ENCODE measurements at regions not wholly inside any gene's neighbourhood (a gene's known extent, or its start where the extent isn't known, plus 50 kb on each side); places are given as distances from the start of the nearest gene placed in this dataset.

DNA sequence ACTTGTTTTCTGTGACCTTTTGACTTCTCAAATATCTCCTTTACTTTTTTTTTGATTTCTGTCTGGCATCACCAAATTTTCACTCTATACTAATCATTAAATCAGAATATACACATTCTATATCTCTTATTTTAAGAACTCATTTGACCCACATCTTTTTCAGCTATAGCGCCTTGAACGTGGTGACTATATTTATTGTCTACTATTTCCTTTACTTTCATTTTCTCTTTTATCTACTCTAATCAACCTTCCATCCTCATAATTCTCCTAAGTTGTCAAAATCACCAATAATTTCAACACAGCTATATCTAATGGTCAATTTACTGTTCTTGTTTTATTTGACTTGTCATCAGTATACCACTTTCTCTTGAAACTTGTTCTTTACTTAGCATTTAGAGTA, 119.0 kb upstream of the CBLB start:
- no peak overlapping the region for H3K27ac ChIP-seq (replicated peaks)
- TF ChIP-seq SPI1 (IDR thresholded peaks at IDR 0.05; ENCODE audit: borderline replicate concordance, low read depth): no peak
- TF ChIP-seq, protein P1, sequence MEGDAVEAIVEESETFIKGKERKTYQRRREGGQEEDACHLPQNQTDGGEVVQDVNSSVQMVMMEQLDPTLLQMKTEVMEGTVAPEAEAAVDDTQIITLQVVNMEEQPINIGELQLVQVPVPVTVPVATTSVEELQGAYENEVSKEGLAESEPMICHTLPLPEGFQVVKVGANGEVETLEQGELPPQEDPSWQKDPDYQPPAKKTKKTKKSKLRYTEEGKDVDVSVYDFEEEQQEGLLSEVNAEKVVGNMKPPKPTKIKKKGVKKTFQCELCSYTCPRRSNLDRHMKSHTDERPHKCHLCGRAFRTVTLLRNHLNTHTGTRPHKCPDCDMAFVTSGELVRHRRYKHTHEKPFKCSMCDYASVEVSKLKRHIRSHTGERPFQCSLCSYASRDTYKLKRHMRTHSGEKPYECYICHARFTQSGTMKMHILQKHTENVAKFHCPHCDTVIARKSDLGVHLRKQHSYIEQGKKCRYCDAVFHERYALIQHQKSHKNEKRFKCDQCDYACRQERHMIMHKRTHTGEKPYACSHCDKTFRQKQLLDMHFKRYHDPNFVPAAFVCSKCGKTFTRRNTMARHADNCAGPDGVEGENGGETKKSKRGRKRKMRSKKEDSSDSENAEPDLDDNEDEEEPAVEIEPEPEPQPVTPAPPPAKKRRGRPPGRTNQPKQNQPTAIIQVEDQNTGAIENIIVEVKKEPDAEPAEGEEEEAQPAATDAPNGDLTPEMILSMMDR (IDR thresholded peaks at IDR 0.05; ENCODE audit: insufficient read depth, low read length): no peak
- no peak for TF ChIP-seq POLR2AphosphoS5 (IDR thresholded peaks at IDR 0.05; ENCODE audit: low read depth)
- no peak for TF ChIP-seq GABPA (IDR thresholded peaks at IDR 0.05; ENCODE audit: low read depth)
- H3K27me3 ChIP-seq (ENCODE audit: insufficient read depth, poor library complexity, severe bottlenecking): no peaks in the 10 kb centered on the region
- no peak for DNase-seq (ENCODE audit: low read depth in 1 of 2, low spot score in 1 of 2)
- no peak overlapping the region for H3K4me3 ChIP-seq (replicated peaks; ENCODE audit: insufficient read depth, low read length)

DNA sequence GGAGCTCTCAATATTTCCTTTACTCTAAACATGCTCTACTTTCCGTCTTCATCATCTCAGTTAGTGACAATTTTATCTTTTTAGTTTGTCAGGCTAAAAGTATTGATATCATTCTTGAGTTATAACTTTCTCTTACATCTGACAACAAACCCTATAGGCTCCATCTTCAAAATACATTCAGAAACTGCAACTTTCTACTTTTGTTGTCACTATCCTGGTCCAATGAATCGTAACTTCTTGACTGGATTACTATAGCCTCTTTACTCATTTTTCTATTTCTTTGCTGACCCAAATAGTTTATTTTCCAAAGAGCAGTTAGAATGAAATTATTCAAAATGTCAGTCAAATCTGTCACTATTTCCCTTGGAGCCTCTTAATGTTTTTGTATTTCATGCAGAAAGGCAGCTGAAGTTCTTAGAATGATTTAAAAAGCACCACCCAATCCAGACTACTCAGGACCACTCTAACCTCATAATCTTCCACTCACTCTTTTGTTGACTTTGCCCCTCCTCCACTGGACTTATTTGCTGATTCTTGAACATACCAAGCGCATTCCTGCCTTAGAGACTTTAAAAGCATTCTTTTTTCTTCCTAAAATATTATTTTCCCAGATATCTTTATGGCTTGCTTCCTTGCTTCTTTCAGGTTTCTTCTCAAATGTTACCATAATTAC, 119.9 kb upstream of the CBLB start:
- Histone ChIP-seq H3K4me3 (replicated peaks; ENCODE audit: insufficient read depth, low read length) (no peak overlapping the region), H3K27ac (replicated peaks) (no peak overlapping the region), H3K27me3 (ENCODE audit: insufficient read depth, poor library complexity, severe bottlenecking) (no peaks in the 10 kb centered on the region)
- TF ChIP-seq SPI1 (IDR thresholded peaks at IDR 0.05; ENCODE audit: borderline replicate concordance, low read depth): no peak
- no peak for TF ChIP-seq POLR2AphosphoS5 (IDR thresholded peaks at IDR 0.05; ENCODE audit: low read depth)
- TF ChIP-seq, protein P2, sequence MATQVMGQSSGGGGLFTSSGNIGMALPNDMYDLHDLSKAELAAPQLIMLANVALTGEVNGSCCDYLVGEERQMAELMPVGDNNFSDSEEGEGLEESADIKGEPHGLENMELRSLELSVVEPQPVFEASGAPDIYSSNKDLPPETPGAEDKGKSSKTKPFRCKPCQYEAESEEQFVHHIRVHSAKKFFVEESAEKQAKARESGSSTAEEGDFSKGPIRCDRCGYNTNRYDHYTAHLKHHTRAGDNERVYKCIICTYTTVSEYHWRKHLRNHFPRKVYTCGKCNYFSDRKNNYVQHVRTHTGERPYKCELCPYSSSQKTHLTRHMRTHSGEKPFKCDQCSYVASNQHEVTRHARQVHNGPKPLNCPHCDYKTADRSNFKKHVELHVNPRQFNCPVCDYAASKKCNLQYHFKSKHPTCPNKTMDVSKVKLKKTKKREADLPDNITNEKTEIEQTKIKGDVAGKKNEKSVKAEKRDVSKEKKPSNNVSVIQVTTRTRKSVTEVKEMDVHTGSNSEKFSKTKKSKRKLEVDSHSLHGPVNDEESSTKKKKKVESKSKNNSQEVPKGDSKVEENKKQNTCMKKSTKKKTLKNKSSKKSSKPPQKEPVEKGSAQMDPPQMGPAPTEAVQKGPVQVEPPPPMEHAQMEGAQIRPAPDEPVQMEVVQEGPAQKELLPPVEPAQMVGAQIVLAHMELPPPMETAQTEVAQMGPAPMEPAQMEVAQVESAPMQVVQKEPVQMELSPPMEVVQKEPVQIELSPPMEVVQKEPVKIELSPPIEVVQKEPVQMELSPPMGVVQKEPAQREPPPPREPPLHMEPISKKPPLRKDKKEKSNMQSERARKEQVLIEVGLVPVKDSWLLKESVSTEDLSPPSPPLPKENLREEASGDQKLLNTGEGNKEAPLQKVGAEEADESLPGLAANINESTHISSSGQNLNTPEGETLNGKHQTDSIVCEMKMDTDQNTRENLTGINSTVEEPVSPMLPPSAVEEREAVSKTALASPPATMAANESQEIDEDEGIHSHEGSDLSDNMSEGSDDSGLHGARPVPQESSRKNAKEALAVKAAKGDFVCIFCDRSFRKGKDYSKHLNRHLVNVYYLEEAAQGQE (IDR thresholded peaks at IDR 0.05; ENCODE audit: insufficient replicate concordance, low read depth): no peak
- TF ChIP-seq, protein P1 (IDR thresholded peaks at IDR 0.05; ENCODE audit: insufficient read depth, low read length): no peak
- TF ChIP-seq GABPA (IDR thresholded peaks at IDR 0.05; ENCODE audit: low read depth): no peak
- DNase-seq (ENCODE audit: low read depth in 1 of 2, low spot score in 1 of 2): no peak

DNA sequence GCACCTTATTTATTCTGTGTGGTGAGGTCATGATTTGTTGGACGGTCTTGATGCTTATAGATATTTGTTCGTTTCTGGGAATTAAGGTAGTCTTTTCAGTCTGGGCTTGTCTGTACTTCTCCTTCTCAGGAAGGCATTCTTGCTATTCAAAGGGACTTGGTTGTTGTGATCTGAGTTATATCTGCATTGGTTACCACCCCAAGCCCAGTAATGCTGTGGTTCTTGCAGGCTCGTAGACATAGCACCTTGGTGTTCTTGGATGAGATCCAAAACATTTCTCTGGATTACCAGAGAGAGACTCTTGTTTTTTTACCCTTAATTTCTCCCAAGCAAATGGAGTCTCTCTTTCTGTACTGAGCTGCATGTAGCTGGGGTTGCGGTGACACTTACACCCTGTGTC, 128.0 kb upstream of the CBLB start:
- DNase-seq (ENCODE audit: low read depth in 1 of 2, low spot score in 1 of 2): no peak
- no peak overlapping the region for H3K27ac ChIP-seq (replicated peaks)
- TF ChIP-seq, protein P2 (IDR thresholded peaks at IDR 0.05; ENCODE audit: insufficient replicate concordance, low read depth): no peak
- TF ChIP-seq SPI1 (IDR thresholded peaks at IDR 0.05; ENCODE audit: borderline replicate concordance, low read depth): no peak
- TF ChIP-seq POLR2AphosphoS5 (IDR thresholded peaks at IDR 0.05; ENCODE audit: low read depth): no peak
- TF ChIP-seq GABPA (IDR thresholded peaks at IDR 0.05; ENCODE audit: low read depth): no peak
- no peaks in the 10 kb centered on the region for H3K27me3 ChIP-seq (ENCODE audit: insufficient read depth, poor library complexity, severe bottlenecking)
- H3K4me3 ChIP-seq (replicated peaks; ENCODE audit: insufficient read depth, low read length): no peak overlapping the region

DNA sequence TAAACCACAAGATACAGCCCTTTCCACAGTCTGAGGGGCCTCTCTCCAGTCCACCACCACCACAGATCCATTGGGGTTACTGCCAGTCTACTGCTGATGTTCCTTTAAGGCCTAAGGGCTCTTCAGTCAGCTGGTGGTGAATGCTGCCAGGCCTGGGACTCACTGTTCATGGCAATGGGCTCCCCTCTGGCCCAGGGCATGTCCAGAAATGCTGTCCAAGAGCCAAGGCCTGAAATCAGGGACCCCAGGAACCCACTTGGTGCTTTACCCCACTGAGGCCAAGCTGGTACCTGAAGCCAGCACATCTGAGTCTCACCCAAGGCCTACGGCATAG, 128.6 kb upstream of the CBLB start:
- TF ChIP-seq, protein P1 (IDR thresholded peaks at IDR 0.05; ENCODE audit: insufficient read depth, low read length): no peak
- TF ChIP-seq, protein P2 (IDR thresholded peaks at IDR 0.05; ENCODE audit: insufficient replicate concordance, low read depth): no peak
- TF ChIP-seq SPI1 (IDR thresholded peaks at IDR 0.05; ENCODE audit: borderline replicate concordance, low read depth) (no peak), GABPA (IDR thresholded peaks at IDR 0.05; ENCODE audit: low read depth) (no peak), POLR2AphosphoS5 (IDR thresholded peaks at IDR 0.05; ENCODE audit: low read depth) (no peak)
- no peak for DNase-seq (ENCODE audit: low read depth in 1 of 2, low spot score in 1 of 2)
- Histone ChIP-seq H3K27me3 (ENCODE audit: insufficient read depth, poor library complexity, severe bottlenecking) (no peaks in the 10 kb centered on the region), H3K27ac (replicated peaks) (peak overlapping the region; percentile 55; the same call in 1 of the 2 replicates), H3K4me3 (replicated peaks; ENCODE audit: insufficient read depth, low read length) (no peak overlapping the region)

All from HL-60 (cell line).